Esophagus squamous epithelium (tissue), 4 donors: ENCODE measurements at regions not wholly inside any gene's neighbourhood (a gene's known extent, or its start where the extent isn't known, plus 50 kb on each side); places are given as distances from the start of the nearest gene placed in this dataset.

Source experiments
- POLR2A ChIP-seq, 4 donors: fragments of 450-650 bp; IDR thresholded peaks; one replicate each; pipeline ENCODE4 v1.6.1; 2017; ENCODE audit warnings: antibody characterized with exemption in 4 of 4, mild to moderate bottlenecking in 4 of 4, moderate library complexity in 3 of 4
- TF ChIP-seq, protein P1 (sequence below), 6 experiments: fragments of 450-650 bp in 4 of 6; fragments of 200-600 bp in 2 of 6; sonication (generic) in 2 of 6; IDR thresholded peaks; one replicate each; pipeline ENCODE4 v1.5.1; 2016 to 2019; ENCODE audit warnings: antibody characterized with exemption in 6 of 6, mild to moderate bottlenecking in 4 of 6, moderate library complexity in 4 of 6

DNA sequence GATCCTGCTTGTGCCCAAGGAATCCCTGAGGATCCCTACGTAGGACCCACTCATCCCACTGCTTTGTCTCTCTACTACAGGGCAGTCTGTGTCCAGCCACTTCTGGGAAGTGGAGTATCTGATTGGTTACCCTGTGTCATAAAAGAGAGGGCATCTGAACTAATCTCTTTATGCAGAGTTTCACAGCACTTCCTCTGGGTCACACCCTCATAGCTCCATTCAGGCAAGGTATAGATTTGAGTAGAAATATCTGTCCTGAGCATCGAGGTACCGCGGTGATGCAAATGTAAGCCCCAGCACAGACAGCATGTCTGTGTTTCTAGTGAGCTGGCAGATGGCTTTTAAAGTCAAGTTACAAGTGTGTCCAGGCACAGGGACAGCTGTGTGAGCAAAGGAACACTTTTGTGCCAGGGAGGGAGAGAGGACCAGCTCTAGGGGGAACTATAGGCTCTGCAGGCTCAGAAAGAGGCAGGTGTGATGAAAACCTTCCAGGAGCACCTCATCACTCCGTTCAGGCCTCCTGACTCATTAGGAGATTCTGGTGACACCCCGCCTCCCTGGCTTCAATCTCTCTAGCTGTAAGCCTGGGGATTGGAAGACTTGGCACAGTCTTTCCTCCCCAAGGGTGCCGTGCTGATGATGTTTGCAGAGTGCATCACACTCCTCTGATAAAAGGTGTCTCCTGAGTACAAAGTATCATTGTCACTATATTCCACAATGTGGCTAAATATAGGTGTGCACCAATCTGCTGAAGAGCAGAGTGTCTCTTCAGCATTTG lies 84.3 kb upstream of the UBL3 start:
- TF ChIP-seq, protein P1, sequence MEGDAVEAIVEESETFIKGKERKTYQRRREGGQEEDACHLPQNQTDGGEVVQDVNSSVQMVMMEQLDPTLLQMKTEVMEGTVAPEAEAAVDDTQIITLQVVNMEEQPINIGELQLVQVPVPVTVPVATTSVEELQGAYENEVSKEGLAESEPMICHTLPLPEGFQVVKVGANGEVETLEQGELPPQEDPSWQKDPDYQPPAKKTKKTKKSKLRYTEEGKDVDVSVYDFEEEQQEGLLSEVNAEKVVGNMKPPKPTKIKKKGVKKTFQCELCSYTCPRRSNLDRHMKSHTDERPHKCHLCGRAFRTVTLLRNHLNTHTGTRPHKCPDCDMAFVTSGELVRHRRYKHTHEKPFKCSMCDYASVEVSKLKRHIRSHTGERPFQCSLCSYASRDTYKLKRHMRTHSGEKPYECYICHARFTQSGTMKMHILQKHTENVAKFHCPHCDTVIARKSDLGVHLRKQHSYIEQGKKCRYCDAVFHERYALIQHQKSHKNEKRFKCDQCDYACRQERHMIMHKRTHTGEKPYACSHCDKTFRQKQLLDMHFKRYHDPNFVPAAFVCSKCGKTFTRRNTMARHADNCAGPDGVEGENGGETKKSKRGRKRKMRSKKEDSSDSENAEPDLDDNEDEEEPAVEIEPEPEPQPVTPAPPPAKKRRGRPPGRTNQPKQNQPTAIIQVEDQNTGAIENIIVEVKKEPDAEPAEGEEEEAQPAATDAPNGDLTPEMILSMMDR (IDR thresholded peaks at IDR 0.05), result no peak
- TF ChIP-seq POLR2A (IDR thresholded peaks at IDR 0.05), result no peak
